ENCODE measurements at regions not wholly inside any gene's neighbourhood (a gene's known extent, or its start where the extent isn't known, plus 50 kb on each side); places are given as distances from the start of the nearest gene placed in this dataset.

GRCh38 chr5:117812861-117813260 is 1175.5 kb downstream of the DTWD2 start:
- Histone ChIP-seq H3K79me2 (ENCODE audit: insufficient read depth, low read depth, low read length) (no peaks in the 10 kb centered on the region), H3K36me3 (ENCODE audit: insufficient read depth, low read length) (no peaks in the 10 kb centered on the region), H4K20me1 (ENCODE audit: insufficient read depth, low read length) (no peaks in the 10 kb centered on the region), H2AFZ (ENCODE audit: low read length) (no peak overlapping the region), H3K9me3 (ENCODE audit: low read length) (no peaks in the 10 kb centered on the region), H3K4me1 (ENCODE audit: insufficient read depth, low read length, poor library complexity, severe bottlenecking) (no peaks in the 10 kb centered on the region), H3K4me2 (ENCODE audit: low read length) (no peak overlapping the region), H3K9me2 (ENCODE audit: insufficient read depth, low read length) (no peaks in the 10 kb centered on the region), H3K4me3 (ENCODE audit: low read depth, low read length, poor library complexity, severe bottlenecking) (no peak overlapping the region), H3K27ac (ENCODE audit: low read depth, low read length, poor library complexity, severe bottlenecking) (no peak overlapping the region)
- ChIA-PET CTCF (ENCODE audit: unreplicated experiment) (no interaction called here), POLR2A (interaction anchor here (0.6 to 1.0 kb wide), 2 partner anchors 20 to 33 kb away, joined by 3 read pairs; no protein-coding TSS in a partner anchor)
- intact Hi-C loops (cut with micrococcal nuclease; ENCODE audit: unreplicated experiment): no loop called here
- no peak for DNase-seq (ENCODE audit: low spot score)
- BruUV-seq (replicated peaks): no TSS peak
- no peak for TF ChIP-seq EZH2phosphoT487 (IDR thresholded peaks at IDR 0.05; ENCODE audit: borderline replicate concordance, low read depth, low read length)
- TF ChIP-seq CTCF (conservative IDR thresholded peaks at IDR 0.05; ENCODE audit: low read length): no peak

GRCh38 chr5:117809251-117809650 is 1179.1 kb downstream of the DTWD2 start:
- CTCF ChIA-PET (ENCODE audit: unreplicated experiment): no interaction called here
- no TSS peak for BruUV-seq (replicated peaks)
- intact Hi-C loops (cut with micrococcal nuclease; ENCODE audit: unreplicated experiment): no loop called here

GRCh38 chr5:117805058-117805457 is 1183.3 kb downstream of the DTWD2 start:
- no peak overlapping the region for H3K4me2 ChIP-seq (ENCODE audit: low read length)
- TF ChIP-seq CTCF (conservative IDR thresholded peaks at IDR 0.05; ENCODE audit: low read length) (no peak), EZH2phosphoT487 (IDR thresholded peaks at IDR 0.05; ENCODE audit: borderline replicate concordance, low read depth, low read length) (no peak)
- POLR2A ChIA-PET: no interaction called here
- CTCF ChIA-PET (ENCODE audit: unreplicated experiment): no interaction called here
- no peak overlapping the region for H3K4me3 ChIP-seq (ENCODE audit: low read depth, low read length, poor library complexity, severe bottlenecking)
- no peak overlapping the region for H3K27ac ChIP-seq (ENCODE audit: low read depth, low read length, poor library complexity, severe bottlenecking)
- DNase-seq (ENCODE audit: low spot score): no peak
- no peaks in the 10 kb centered on the region for H3K4me1 ChIP-seq (ENCODE audit: insufficient read depth, low read length, poor library complexity, severe bottlenecking)
- no peaks in the 10 kb centered on the region for H4K20me1 ChIP-seq (ENCODE audit: insufficient read depth, low read length)
- H3K36me3 ChIP-seq (ENCODE audit: insufficient read depth, low read length): no peaks in the 10 kb centered on the region
- no peaks in the 10 kb centered on the region for H3K79me2 ChIP-seq (ENCODE audit: insufficient read depth, low read depth, low read length)
- intact Hi-C loops (cut with micrococcal nuclease; ENCODE audit: unreplicated experiment): no loop called here
- no peaks in the 10 kb centered on the region for H3K9me3 ChIP-seq (ENCODE audit: low read length)
- BruUV-seq (replicated peaks): no TSS peak
- H2AFZ ChIP-seq (ENCODE audit: low read length): no peak overlapping the region
- no peaks in the 10 kb centered on the region for H3K9me2 ChIP-seq (ENCODE audit: insufficient read depth, low read length)

More at GRCh38 chr5:117809251-117809650, 1179.1 kb downstream of the DTWD2 start:
- DNase-seq (ENCODE audit: low spot score): no peak
- Histone ChIP-seq H3K4me3 (ENCODE audit: low read depth, low read length, poor library complexity, severe bottlenecking) (no peak overlapping the region), H3K9me2 (ENCODE audit: insufficient read depth, low read length) (no peaks in the 10 kb centered on the region), H2AFZ (ENCODE audit: low read length) (no peak overlapping the region), H3K36me3 (ENCODE audit: insufficient read depth, low read length) (no peaks in the 10 kb centered on the region), H4K20me1 (ENCODE audit: insufficient read depth, low read length) (no peaks in the 10 kb centered on the region), H3K9me3 (ENCODE audit: low read length) (no peaks in the 10 kb centered on the region), H3K4me1 (ENCODE audit: insufficient read depth, low read length, poor library complexity, severe bottlenecking) (no peaks in the 10 kb centered on the region), H3K4me2 (ENCODE audit: low read length) (no peak overlapping the region), H3K79me2 (ENCODE audit: insufficient read depth, low read depth, low read length) (no peaks in the 10 kb centered on the region), H3K27ac (ENCODE audit: low read depth, low read length, poor library complexity, severe bottlenecking) (no peak overlapping the region)
- TF ChIP-seq EZH2phosphoT487 (IDR thresholded peaks at IDR 0.05; ENCODE audit: borderline replicate concordance, low read depth, low read length): no peak
- TF ChIP-seq CTCF (conservative IDR thresholded peaks at IDR 0.05; ENCODE audit: low read length): no peak
- POLR2A ChIA-PET: no interaction called here
